ENCODE measurements at regions not wholly inside any gene's neighbourhood (a gene's known extent, or its start where the extent isn't known, plus 50 kb on each side); places are given as distances from the start of the nearest gene placed in this dataset.

DNA sequence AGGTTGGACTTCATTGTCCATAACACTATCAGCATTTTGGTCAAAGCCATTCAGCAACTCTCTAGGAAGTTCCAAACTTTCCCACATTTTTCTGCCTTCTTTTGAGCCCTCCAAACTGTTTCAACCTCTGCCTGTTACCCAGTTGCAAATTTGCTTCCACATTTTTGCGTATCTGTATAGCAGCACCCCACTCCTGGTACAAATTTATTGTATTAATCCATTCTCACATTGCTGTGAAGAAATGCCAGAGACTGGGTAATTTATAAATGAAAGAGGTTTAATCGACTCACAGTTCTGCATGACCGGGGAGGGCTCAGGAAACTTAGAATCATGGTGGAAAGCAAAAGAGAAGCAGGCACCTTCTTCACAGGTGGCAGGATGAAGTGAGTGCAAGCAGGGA lies 198.8 kb downstream of the MTERF1 start:
- no peak for DNase-seq (ENCODE audit: low read depth)
- H3K4me3 ChIP-seq (ENCODE audit: low read length) = no peak overlapping the region
- TF ChIP-seq, protein P1, sequence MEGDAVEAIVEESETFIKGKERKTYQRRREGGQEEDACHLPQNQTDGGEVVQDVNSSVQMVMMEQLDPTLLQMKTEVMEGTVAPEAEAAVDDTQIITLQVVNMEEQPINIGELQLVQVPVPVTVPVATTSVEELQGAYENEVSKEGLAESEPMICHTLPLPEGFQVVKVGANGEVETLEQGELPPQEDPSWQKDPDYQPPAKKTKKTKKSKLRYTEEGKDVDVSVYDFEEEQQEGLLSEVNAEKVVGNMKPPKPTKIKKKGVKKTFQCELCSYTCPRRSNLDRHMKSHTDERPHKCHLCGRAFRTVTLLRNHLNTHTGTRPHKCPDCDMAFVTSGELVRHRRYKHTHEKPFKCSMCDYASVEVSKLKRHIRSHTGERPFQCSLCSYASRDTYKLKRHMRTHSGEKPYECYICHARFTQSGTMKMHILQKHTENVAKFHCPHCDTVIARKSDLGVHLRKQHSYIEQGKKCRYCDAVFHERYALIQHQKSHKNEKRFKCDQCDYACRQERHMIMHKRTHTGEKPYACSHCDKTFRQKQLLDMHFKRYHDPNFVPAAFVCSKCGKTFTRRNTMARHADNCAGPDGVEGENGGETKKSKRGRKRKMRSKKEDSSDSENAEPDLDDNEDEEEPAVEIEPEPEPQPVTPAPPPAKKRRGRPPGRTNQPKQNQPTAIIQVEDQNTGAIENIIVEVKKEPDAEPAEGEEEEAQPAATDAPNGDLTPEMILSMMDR (conservative IDR thresholded peaks at IDR 0.05; ENCODE audit: low read length) = no peak

DNA sequence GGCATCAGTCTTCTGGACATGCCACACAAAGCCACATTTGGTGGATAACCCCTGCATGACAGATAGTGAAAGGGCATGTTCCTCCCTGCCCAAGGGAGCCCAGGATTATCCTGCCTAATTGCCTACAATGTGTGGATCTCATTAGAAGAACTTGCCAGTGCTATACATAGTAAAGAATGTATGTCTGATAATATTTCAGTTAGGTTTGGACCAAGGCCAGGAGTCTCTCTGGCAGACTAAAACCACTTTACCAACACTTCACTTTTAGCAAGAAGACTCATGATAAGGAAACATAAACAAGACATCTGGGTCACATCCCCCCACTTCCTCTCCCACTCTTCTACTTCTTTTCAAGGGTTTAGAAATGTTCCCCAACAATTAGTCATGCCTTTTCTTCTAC lies 196.7 kb downstream of the MTERF1 start:
- peak; percentile 27 for DNase-seq (ENCODE audit: low read depth)
- TF ChIP-seq, protein P1 (conservative IDR thresholded peaks at IDR 0.05; ENCODE audit: low read length) = no peak
- no peak overlapping the region for H3K4me3 ChIP-seq (ENCODE audit: low read length)

DNA sequence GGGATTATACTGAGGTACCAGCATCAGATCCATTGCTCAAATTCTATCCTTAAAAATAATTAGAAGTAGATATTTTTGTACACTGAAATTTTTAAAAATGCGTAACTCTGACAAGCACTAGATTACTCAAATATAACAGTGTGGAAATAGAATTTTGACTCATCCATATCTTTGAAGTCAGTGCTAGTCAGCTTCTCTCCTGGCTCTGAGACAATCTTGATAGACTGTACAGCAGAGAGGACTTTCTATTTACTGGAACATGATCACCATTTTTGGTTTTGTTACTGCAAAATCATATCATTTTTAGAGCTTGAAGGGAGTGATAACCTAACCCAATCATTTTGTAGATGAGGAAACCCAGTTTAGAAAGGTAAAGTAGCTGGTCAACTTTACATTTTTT lies 195.0 kb downstream of the MTERF1 start:
- TF ChIP-seq, protein P1 (conservative IDR thresholded peaks at IDR 0.05; ENCODE audit: low read length) = no peak
- peak; percentile 34 for DNase-seq (ENCODE audit: low read depth)
- H3K4me3 ChIP-seq (ENCODE audit: low read length) = no peak overlapping the region

DNA sequence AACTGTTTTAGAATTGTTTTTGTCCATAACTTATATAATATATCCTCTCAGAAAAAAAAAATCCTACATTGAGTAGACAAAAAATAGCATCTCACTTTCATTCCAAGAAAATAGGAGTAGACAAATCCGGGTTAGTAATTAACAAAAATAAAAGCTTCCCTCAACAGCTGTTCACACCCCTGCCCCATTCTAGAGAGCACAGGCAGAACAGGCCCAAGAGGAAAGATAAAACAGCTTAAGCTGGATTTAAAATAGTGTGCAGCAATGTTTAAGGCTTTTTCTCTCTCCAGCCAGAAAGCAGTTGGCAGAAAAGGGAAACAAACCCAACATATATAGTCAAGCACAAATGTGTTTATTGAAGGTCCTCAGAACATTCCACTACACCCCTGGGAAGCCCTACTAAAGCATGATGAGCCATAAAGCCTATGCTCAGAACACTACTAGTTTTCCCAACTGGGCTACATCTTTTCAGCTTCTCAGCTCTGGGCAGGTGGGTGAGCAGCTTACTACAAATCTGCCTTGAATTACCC lies 189.9 kb downstream of the MTERF1 start:
- no peak for DNase-seq (ENCODE audit: low read depth)
- TF ChIP-seq, protein P1 (conservative IDR thresholded peaks at IDR 0.05; ENCODE audit: low read length) = no peak

DNA sequence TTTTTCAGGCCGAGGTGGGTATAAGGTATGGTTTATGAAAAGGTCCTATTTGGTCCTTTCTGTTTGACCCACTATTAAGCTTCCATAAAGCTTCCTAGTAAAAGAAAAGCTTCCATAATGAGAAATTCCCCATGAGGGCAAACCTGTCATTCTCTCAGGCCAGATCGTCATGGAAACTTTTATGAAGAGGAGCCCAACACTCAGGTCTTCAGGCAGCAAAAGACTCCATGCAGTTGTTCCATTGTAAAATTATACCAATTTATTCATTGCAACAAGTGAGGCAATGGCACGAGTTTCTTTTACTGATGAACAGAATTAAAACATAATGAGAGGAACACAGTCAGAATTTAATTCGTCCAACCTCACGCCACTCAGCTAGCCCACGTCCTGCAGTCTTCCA lies 188.6 kb downstream of the MTERF1 start:
- no peak overlapping the region for H3K4me3 ChIP-seq (ENCODE audit: low read length)
- DNase-seq (ENCODE audit: low read depth) = no peak
- TF ChIP-seq, protein P1 (conservative IDR thresholded peaks at IDR 0.05; ENCODE audit: low read length) = no peak

More for the DNA sequence above, 189.9 kb downstream of the MTERF1 start:
- no peak overlapping the region for H3K4me3 ChIP-seq (ENCODE audit: low read length)

DNA sequence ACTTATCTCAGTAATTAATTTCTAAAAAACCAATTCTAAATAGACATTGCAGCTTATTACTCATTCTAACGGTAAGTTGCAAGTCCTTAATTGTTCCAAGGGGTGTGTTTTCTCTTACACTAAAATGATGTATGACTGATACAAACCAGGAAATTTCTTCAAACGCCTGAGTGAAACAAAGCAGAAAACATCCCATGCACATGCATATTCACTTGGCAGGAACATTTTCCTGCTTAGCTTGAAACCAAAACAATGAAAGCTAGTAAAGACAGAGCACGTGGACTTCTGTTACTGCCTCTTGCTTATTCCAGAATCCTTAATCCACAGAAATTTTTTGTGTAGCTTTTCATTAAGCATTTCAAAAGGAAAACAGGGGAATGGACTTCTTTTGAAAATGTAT lies 187.7 kb downstream of the MTERF1 start:
- TF ChIP-seq, protein P1 (conservative IDR thresholded peaks at IDR 0.05; ENCODE audit: low read length) = no peak
- peak; percentile 27 for DNase-seq (ENCODE audit: low read depth)
- H3K4me3 ChIP-seq (ENCODE audit: low read length) = no peak overlapping the region

DNA sequence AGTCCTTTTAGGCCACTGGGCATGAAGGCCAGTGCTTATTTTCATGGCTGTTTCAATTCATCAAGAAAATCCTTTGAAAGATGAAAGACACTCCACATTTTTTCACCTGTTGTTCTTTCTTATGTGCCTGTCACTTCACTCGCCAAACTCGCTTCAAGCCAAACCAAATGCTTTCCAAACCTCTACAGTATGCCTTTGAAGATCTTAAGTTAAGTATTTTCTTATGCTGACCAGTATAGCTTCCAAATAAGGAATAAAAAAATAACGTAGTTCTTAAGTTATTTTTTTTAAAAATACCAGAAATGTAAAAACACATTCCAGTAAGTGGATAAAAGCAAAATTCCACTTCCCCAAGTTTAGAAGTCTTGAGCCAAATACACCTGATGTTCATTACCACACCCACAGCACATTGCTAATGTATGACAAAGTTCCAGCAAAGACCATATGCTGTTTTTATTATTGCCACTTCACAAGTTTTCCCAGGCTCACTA lies 186.1 kb downstream of the MTERF1 start:
- H3K4me3 ChIP-seq (ENCODE audit: low read length) = no peak overlapping the region
- DNase-seq (ENCODE audit: low read depth) = peak; percentile 66
- TF ChIP-seq, protein P1 (conservative IDR thresholded peaks at IDR 0.05; ENCODE audit: low read length) = no peak

Measured in AG10803 (cell line).